SK-N-SH (cell line): ENCODE measurements at regions not wholly inside any gene's neighbourhood (a gene's known extent, or its start where the extent isn't known, plus 50 kb on each side); places are given as distances from the start of the nearest gene placed in this dataset.

ENCODE experiments used
- CTCF ChIA-PET: fragments of 300-600, 350-600 bp; formaldehyde crosslinking; extraction: SDS; loops from one replicate; lab custom pipeline; 2021; lab: Yijun Ruan, JAX
- POLR2A ChIA-PET: fragments of 350-600 bp; sonication (Branson Sonifier 250); formaldehyde crosslinking; extraction: SDS; loops from one replicate; lab custom pipeline; 2020; ENCODE audit warnings: antibody characterized with exemption, inconsistent platforms; lab: Yijun Ruan, JAX
- DNase-seq: peaks from one replicate; pipeline ENCODE4 v3.0.0; 2012
- H2AFZ ChIP-seq: fragments of 200-600 bp; sonication (generic); 2 replicates; pipeline ENCODE4 v1.8.1; 2016; ENCODE audit warnings: antibody characterized with exemption, mild to moderate bottlenecking, low read depth
- H3F3A ChIP-seq: fragments of 200-600 bp; sonication (generic); replicated peaks from 2 replicates; pipeline ENCODE3; 2016; ENCODE audit warnings: antibody characterized with exemption, mild to moderate bottlenecking; ENCODE audit not compliant: insufficient read depth
- H3K27ac ChIP-seq, 2 experiments: fragments of 200-500 bp in 1 of 2; fragments of 200-600 bp in 1 of 2; sonication (Bioruptor generic) in 1 of 2; sonication (generic), shearing (Covaris generic) in 1 of 2; 2 replicates each; pipeline versions ENCODE4 v1.5.1 to v1.6.1; 2014 to 2016; ENCODE audit warnings: low read depth in 2 of 2, inconsistent platforms in 1 of 2, low read length in 1 of 2, mild to moderate bottlenecking in 1 of 2, mixed read lengths in 1 of 2
- H3K27me3 ChIP-seq: fragments of 200-600 bp; sonication (generic), shearing (Covaris generic); 2 replicates; pipeline ENCODE4 v1.6.1; 2016; ENCODE audit warnings: mixed run types; ENCODE audit not compliant: insufficient read depth
- H3K36me3 ChIP-seq, 2 experiments: fragments of 200-500 bp in 1 of 2; fragments of 200-600 bp in 1 of 2; sonication (Bioruptor generic) in 1 of 2; sonication (generic) in 1 of 2; replicated peaks in 1 of 2; 2 replicates each; pipeline versions ENCODE3 to v1.5.1; 2014 to 2016; ENCODE audit warnings: low read length in 1 of 2, mild to moderate bottlenecking in 1 of 2; ENCODE audit not compliant: insufficient read depth in 2 of 2, control insufficient read depth in 1 of 2
- H3K4me1 ChIP-seq, 2 experiments: fragments of 200-500 bp in 1 of 2; fragments of 200-600 bp in 1 of 2; sonication (Bioruptor generic) in 1 of 2; sonication (generic), shearing (Covaris generic) in 1 of 2; 2 replicates each; pipeline versions ENCODE4 v1.5.1 to v1.6.1; 2014 to 2016; ENCODE audit warnings: low read depth in 1 of 2, low read length in 1 of 2, mixed run types in 1 of 2; ENCODE audit not compliant: insufficient read depth in 2 of 2, control insufficient read depth in 1 of 2
- H3K4me2 ChIP-seq: fragments of 200-600 bp; sonication (generic), shearing (Covaris generic); 2 replicates; pipeline ENCODE4 v1.6.1; 2017; ENCODE audit warnings: mixed run types
- H3K4me3 ChIP-seq, 2 experiments: fragments of 200-500 bp in 1 of 2; fragments of 200-600 bp in 1 of 2; sonication (Bioruptor generic) in 1 of 2; sonication (generic), shearing (Covaris generic) in 1 of 2; 2 replicates each; pipeline versions ENCODE4 v1.5.1 to v1.8.1; 2014 to 2016; ENCODE audit warnings: low read depth in 2 of 2, inconsistent platforms in 1 of 2, low read length in 1 of 2, mild to moderate bottlenecking in 1 of 2, mixed read lengths in 1 of 2, moderate library complexity in 1 of 2
- H3K79me2 ChIP-seq: fragments of 200-600 bp; sonication (generic); 2 replicates; pipeline ENCODE4 v1.8.1; 2017; ENCODE audit warnings: mild to moderate bottlenecking; ENCODE audit not compliant: insufficient read depth
- H3K9ac ChIP-seq: fragments of 200-600 bp; sonication (generic); 2 replicates; pipeline ENCODE4 v1.6.1; 2017; ENCODE audit warnings: mixed run types
- H3K9me2 ChIP-seq: fragments of 200-600 bp; sonication (generic); 2 replicates; pipeline ENCODE4 v1.6.1; 2017; ENCODE audit warnings: mixed run types
- H3K9me3 ChIP-seq: fragments of 200-600 bp; sonication (generic); 2 replicates; pipeline ENCODE4 v1.6.1; 2017; ENCODE audit warnings: mixed run types, mild to moderate bottlenecking, moderate library complexity
- H4K20me1 ChIP-seq: fragments of 200-600 bp; sonication (generic); 2 replicates; pipeline ENCODE4 v1.6.1; 2017; ENCODE audit warnings: mild to moderate bottlenecking, mixed run types; ENCODE audit not compliant: insufficient read depth
- CHD2 ChIP-seq: fragments of 150-350 bp; IDR thresholded peaks from 2 replicates; pipeline ENCODE4 v1.6.1; 2018; ENCODE audit warnings: low read length; ENCODE audit not compliant: partially characterized antibody
- ELF1 ChIP-seq: IDR thresholded peaks from 2 replicates; pipeline ENCODE4 v1.4.0; 2012
- EZH2phosphoT487 ChIP-seq: fragments of 200-600 bp; sonication (generic); IDR thresholded peaks from 2 replicates; pipeline ENCODE4 v1.6.1; 2017; ENCODE audit warnings: low read depth, mixed run types, mild to moderate bottlenecking, antibody characterized with exemption, moderate library complexity, borderline replicate concordance
- FOXJ3 ChIP-seq: sonication (generic); formaldehyde crosslinking; IDR thresholded peaks from 2 replicates; pipeline ENCODE4 v1.5.1; 2020; ENCODE audit warnings: mild to moderate bottlenecking, missing genetic modification reagents
- GABPA ChIP-seq: IDR thresholded peaks from 2 replicates; pipeline ENCODE4 v1.4.0; 2012; ENCODE audit warnings: low read depth, mild to moderate bottlenecking
- GATA2 ChIP-seq: sonication (generic); formaldehyde crosslinking; IDR thresholded peaks from 2 replicates; pipeline ENCODE4 v1.5.0; 2020; ENCODE audit warnings: mild to moderate bottlenecking, missing genetic modification reagents
- JUND ChIP-seq: IDR thresholded peaks from 2 replicates; pipeline ENCODE4 v1.4.0; 2012
- MEF2A ChIP-seq: IDR thresholded peaks from 2 replicates; pipeline ENCODE4 v1.4.0; 2012; ENCODE audit warnings: low read depth, borderline replicate concordance
- NFIC ChIP-seq: IDR thresholded peaks from 2 replicates; pipeline ENCODE4 v1.4.0; 2012; ENCODE audit warnings: borderline replicate concordance
- NRF1 ChIP-seq: IDR thresholded peaks from 2 replicates; pipeline ENCODE4 v1.6.1; 2012; ENCODE audit warnings: low read depth, mild to moderate bottlenecking, low read length
- POLR2AphosphoS5 ChIP-seq: IDR thresholded peaks from 2 replicates; pipeline ENCODE4 v1.6.1; 2012; ENCODE audit warnings: low read depth, low read length
- RAD21 ChIP-seq: IDR thresholded peaks from 2 replicates; pipeline ENCODE4 v1.6.1; 2012; ENCODE audit warnings: mild to moderate bottlenecking, low read length
- RFX5 ChIP-seq: IDR thresholded peaks from 2 replicates; pipeline ENCODE4 v1.6.1; 2012; ENCODE audit warnings: mild to moderate bottlenecking, improper control_type of control experiment, low read length
- RXRA ChIP-seq: IDR thresholded peaks from 2 replicates; pipeline ENCODE4 v1.4.0; 2012; ENCODE audit warnings: low read depth, mild to moderate bottlenecking, borderline replicate concordance
- SIN3A ChIP-seq: IDR thresholded peaks from 2 replicates; pipeline ENCODE4 v1.6.1; 2012; ENCODE audit warnings: low read depth, mild to moderate bottlenecking, low read length, moderate library complexity, borderline replicate concordance
- SMC3 ChIP-seq: IDR thresholded peaks from 2 replicates; pipeline ENCODE4 v1.6.1; 2012; ENCODE audit warnings: low read depth, low read length, improper control_type of control experiment
- TAF1 ChIP-seq: IDR thresholded peaks from 2 replicates; pipeline ENCODE4 v1.6.1; 2012; ENCODE audit warnings: low read depth, mild to moderate bottlenecking, low read length, moderate library complexity, borderline replicate concordance
- TCF12 ChIP-seq: IDR thresholded peaks from 2 replicates; pipeline ENCODE4 v1.4.0; 2012
- TEAD4 ChIP-seq: IDR thresholded peaks from 2 replicates; pipeline ENCODE4 v1.4.0; 2012; ENCODE audit warnings: mild to moderate bottlenecking, borderline replicate concordance; ENCODE audit not compliant: insufficient read depth
- WGBS: methylation state at CpG from one replicate; pipeline ENCODE4 v1.1.6; 2017; ENCODE audit warnings: low lambda C conversion rate; 5-methylcytosine and 5-hydroxymethylcytosine counted together
- TF ChIP-seq, protein P1 (sequence below): fragments of 150-350 bp; IDR thresholded peaks from 2 replicates; pipeline ENCODE4 v1.6.1; 2017; ENCODE audit warnings: antibody characterized with exemption, low read length, low read depth, borderline replicate concordance
- TF ChIP-seq, protein P2 (sequence below): IDR thresholded peaks from 2 replicates; pipeline ENCODE4 v1.4.0; 2012; ENCODE audit warnings: low read depth, borderline replicate concordance
- TF ChIP-seq, protein P3 (sequence below): IDR thresholded peaks from 2 replicates; pipeline ENCODE4 v1.4.0; 2012; ENCODE audit warnings: low read depth, borderline replicate concordance
- TF ChIP-seq, protein P4 (sequence below): fragments of 150-350 bp; IDR thresholded peaks from 2 replicates; pipeline ENCODE4 v1.6.1; 2016; ENCODE audit warnings: mild to moderate bottlenecking, low read depth, low read length
- TF ChIP-seq, protein P5 (sequence below): IDR thresholded peaks from 2 replicates; pipeline ENCODE4 v1.4.0; 2012; ENCODE audit warnings: low read depth

DNA sequence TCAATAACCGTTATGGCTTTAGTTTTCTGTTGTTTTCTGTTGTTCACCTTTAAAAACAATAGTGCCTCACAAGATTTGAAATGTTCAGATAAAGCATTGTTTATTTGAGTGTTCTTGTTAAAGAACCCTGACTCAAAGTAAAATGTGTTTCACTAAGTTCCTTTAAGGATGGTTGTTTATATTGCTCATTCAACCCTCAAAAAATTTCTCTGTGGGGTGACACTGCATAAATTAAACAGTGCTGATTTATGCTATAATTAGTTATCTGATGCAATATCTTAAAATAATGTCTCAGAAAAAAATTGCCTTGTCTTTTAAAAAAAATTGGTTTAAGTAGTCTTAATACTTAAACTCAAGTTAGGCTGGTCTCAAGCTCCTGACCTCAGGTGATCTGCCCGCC is 775.1 kb downstream of the FLRT2 start:
- no peaks in the 10 kb centered on the region for H3F3A ChIP-seq
- H3K27me3 ChIP-seq: no peaks in the 10 kb centered on the region
- no peak overlapping the region for H3K4me2 ChIP-seq
- no peaks in the 10 kb centered on the region for H3K9me2 ChIP-seq
- H3K9ac ChIP-seq: no peak overlapping the region
- TF ChIP-seq, protein P1, sequence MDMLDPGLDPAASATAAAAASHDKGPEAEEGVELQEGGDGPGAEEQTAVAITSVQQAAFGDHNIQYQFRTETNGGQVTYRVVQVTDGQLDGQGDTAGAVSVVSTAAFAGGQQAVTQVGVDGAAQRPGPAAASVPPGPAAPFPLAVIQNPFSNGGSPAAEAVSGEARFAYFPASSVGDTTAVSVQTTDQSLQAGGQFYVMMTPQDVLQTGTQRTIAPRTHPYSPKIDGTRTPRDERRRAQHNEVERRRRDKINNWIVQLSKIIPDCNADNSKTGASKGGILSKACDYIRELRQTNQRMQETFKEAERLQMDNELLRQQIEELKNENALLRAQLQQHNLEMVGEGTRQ: no peak
- TF ChIP-seq POLR2AphosphoS5 (no peak), SMC3 (no peak), FOXJ3 (CRISPR knock-in tag) (no peak), TCF12 (no peak), TEAD4 (no peak), RAD21 (no peak), RFX5 (no peak), SIN3A (no peak), RXRA (no peak), EZH2phosphoT487 (no peak), NRF1 (no peak), MEF2A (no peak), ELF1 (no peak), GATA2 (no peak), CHD2 (no peak), NFIC (no peak), TAF1 (no peak)
- TF ChIP-seq, protein P2, sequence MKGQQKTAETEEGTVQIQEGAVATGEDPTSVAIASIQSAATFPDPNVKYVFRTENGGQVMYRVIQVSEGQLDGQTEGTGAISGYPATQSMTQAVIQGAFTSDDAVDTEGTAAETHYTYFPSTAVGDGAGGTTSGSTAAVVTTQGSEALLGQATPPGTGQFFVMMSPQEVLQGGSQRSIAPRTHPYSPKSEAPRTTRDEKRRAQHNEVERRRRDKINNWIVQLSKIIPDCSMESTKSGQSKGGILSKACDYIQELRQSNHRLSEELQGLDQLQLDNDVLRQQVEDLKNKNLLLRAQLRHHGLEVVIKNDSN: no peak
- TF ChIP-seq, all 33 proteins: peak for 0
- Histone ChIP-seq H3K9me3 (no peaks in the 10 kb centered on the region), H3K79me2 (no peaks in the 10 kb centered on the region), H3K4me1 (no peaks in the 10 kb centered on the region), H2AFZ (no peak overlapping the region), H3K27ac (no peak overlapping the region), H3K4me3 (no peak overlapping the region), H3K36me3 (no peaks in the 10 kb centered on the region), H4K20me1 (no peaks in the 10 kb centered on the region)
- 4% methylated on average over 2 of the region's 2 CpGs for WGBS
- DNase-seq: no peak
- ChIA-PET POLR2A (no interaction called here), CTCF (no interaction called here)

DNA sequence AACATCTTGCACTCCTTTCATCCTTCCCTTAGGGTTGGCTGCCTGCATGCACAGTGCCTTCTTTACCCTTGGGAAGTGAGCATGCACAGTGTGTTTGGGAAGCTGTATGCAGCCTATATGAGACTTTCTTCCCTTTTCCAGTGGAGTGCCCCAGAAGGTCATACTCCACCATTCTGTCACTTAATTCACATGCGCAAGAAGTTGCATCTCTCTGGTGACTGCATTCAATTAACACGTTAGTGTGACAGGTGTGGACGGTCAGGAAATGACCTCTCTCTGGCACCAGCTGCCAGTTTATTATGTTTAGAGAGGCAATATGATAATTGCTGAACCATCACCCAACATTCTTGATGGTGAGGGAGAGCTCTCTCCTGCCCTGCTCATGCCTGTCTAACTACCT is 770.0 kb downstream of the FLRT2 start:
- no peaks in the 10 kb centered on the region for H3K36me3 ChIP-seq
- H3K9me3 ChIP-seq: no peaks in the 10 kb centered on the region
- H3K27ac ChIP-seq: no peak overlapping the region
- H4K20me1 ChIP-seq: no peaks in the 10 kb centered on the region
- no peaks in the 10 kb centered on the region; the same call in 1 of the 2 replicates for H3K27me3 ChIP-seq
- no peak overlapping the region for H3K9ac ChIP-seq
- ChIA-PET CTCF (no interaction called here), POLR2A (no interaction called here)
- H3K79me2 ChIP-seq: no peaks in the 10 kb centered on the region
- H3K4me2 ChIP-seq: no peak overlapping the region
- H3F3A ChIP-seq: no peaks in the 10 kb centered on the region
- 33% methylated on average over 3 of the region's 3 CpGs for WGBS
- H3K9me2 ChIP-seq: no peaks in the 10 kb centered on the region
- H2AFZ ChIP-seq: no peak overlapping the region
- no peaks in the 10 kb centered on the region for H3K4me1 ChIP-seq
- DNase-seq: no peak
- no peak overlapping the region for H3K4me3 ChIP-seq
- TF ChIP-seq SIN3A (no peak), RAD21 (no peak), JUND (no peak), TAF1 (no peak), GABPA (no peak), NFIC (no peak), ELF1 (no peak), MEF2A (no peak), NRF1 (no peak)
- TF ChIP-seq, protein P3, sequence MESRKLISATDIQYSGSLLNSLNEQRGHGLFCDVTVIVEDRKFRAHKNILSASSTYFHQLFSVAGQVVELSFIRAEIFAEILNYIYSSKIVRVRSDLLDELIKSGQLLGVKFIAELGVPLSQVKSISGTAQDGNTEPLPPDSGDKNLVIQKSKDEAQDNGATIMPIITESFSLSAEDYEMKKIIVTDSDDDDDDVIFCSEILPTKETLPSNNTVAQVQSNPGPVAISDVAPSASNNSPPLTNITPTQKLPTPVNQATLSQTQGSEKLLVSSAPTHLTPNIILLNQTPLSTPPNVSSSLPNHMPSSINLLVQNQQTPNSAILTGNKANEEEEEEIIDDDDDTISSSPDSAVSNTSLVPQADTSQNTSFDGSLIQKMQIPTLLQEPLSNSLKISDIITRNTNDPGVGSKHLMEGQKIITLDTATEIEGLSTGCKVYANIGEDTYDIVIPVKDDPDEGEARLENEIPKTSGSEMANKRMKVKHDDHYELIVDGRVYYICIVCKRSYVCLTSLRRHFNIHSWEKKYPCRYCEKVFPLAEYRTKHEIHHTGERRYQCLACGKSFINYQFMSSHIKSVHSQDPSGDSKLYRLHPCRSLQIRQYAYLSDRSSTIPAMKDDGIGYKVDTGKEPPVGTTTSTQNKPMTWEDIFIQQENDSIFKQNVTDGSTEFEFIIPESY: no peak
- TF ChIP-seq, protein P4, sequence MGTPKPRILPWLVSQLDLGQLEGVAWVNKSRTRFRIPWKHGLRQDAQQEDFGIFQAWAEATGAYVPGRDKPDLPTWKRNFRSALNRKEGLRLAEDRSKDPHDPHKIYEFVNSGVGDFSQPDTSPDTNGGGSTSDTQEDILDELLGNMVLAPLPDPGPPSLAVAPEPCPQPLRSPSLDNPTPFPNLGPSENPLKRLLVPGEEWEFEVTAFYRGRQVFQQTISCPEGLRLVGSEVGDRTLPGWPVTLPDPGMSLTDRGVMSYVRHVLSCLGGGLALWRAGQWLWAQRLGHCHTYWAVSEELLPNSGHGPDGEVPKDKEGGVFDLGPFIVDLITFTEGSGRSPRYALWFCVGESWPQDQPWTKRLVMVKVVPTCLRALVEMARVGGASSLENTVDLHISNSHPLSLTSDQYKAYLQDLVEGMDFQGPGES: no peak
- TF ChIP-seq, protein P2: no peak
- TF ChIP-seq, protein P5, sequence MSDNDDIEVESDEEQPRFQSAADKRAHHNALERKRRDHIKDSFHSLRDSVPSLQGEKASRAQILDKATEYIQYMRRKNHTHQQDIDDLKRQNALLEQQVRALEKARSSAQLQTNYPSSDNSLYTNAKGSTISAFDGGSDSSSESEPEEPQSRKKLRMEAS: no peak
